Natural killer cell (primary cell): ENCODE measurements at regions not wholly inside any gene's neighbourhood (a gene's known extent, or its start where the extent isn't known, plus 50 kb on each side); places are given as distances from the start of the nearest gene placed in this dataset.

Experiments
- ATAC-seq, 3 donors: fragments of 150-1000 bp in 2 of 3; fragments of 200-7000 bp in 1 of 3; cut with Tn5 transposase; 1 replicate in 1 of 3; 2 replicates in 2 of 3; pipeline ENCODE4 v1.10.0; 2021; ENCODE audit warnings: mild to moderate bottlenecking in 2 of 3, moderate library complexity in 2 of 3
- DNase-seq, 2 donors: peaks; one replicate each; pipeline versions ENCODE4 v3.0.0 to v3.0.0-alpha.2; 2013 to 2021; ENCODE audit warnings: mixed read lengths in 1 of 2
- H3K27ac ChIP-seq: one replicate; pipeline ENCODE4 v1.5.1; 2013; ENCODE audit warnings: mild to moderate bottlenecking, low read length
- H3K27me3 ChIP-seq: one replicate; pipeline ENCODE4 v1.6.1; 2013; ENCODE audit warnings: low read length; ENCODE audit not compliant: control insufficient read depth, insufficient read depth
- H3K36me3 ChIP-seq: one replicate; pipeline ENCODE4 v1.6.1; 2013; ENCODE audit warnings: low read length; ENCODE audit not compliant: control insufficient read depth, insufficient read depth
- H3K4me1 ChIP-seq: one replicate; pipeline ENCODE4 v1.6.1; 2013; ENCODE audit warnings: low read length; ENCODE audit not compliant: control insufficient read depth, insufficient read depth
- H3K4me3 ChIP-seq: one replicate; pipeline ENCODE4 v1.5.1; 2013; ENCODE audit warnings: low read length
- H3K9me3 ChIP-seq: one replicate; pipeline ENCODE4 v1.6.1; 2013; ENCODE audit warnings: low read length; ENCODE audit not compliant: control insufficient read depth, insufficient read depth
- H3K27ac Mint-ChIP-seq, 2 donors: one replicate each; pipeline ENCODE4 v1.8.0; 2022; ENCODE audit warnings: mild to moderate bottlenecking in 2 of 2, mixed read lengths in 2 of 2, moderate library complexity in 1 of 2
- H3K27me3 Mint-ChIP-seq, 2 donors: one replicate each; pipeline ENCODE4 v1.8.0; 2022; ENCODE audit warnings: low read depth in 2 of 2, mixed read lengths in 2 of 2
- H3K36me3 Mint-ChIP-seq: one replicate; pipeline ENCODE4 v1.8.0; 2022; ENCODE audit warnings: mixed read lengths
- H3K4me1 Mint-ChIP-seq, 2 donors: one replicate each; pipeline ENCODE4 v1.8.0; 2022; ENCODE audit warnings: mixed read lengths in 2 of 2
- H3K4me3 Mint-ChIP-seq: one replicate; pipeline ENCODE4 v1.8.0; 2022; ENCODE audit warnings: mild to moderate bottlenecking, moderate library complexity, mixed read lengths
- H3K9me3 Mint-ChIP-seq, 2 donors: one replicate each; pipeline ENCODE4 v1.8.0; 2022; ENCODE audit warnings: mixed read lengths in 2 of 2
- CTCF ChIP-seq: fragments of 200-600 bp; IDR thresholded peaks from one replicate; pipeline ENCODE4 v1.8.0; 2022; ENCODE audit warnings: antibody characterized with exemption
- WGBS: methylation state at CpG from one replicate; pipeline ENCODE4 v1.1.7; 2013; ENCODE audit warnings: missing lambda C conversion rate; ENCODE audit not compliant: insufficient coverage; 5-methylcytosine and 5-hydroxymethylcytosine counted together
- intact Hi-C: fragments of 100-400 bp; cut with micrococcal nuclease; formaldehyde crosslinking; loops from one replicate; pipeline ENCODE4 v1.14.2; 2022

DNA sequence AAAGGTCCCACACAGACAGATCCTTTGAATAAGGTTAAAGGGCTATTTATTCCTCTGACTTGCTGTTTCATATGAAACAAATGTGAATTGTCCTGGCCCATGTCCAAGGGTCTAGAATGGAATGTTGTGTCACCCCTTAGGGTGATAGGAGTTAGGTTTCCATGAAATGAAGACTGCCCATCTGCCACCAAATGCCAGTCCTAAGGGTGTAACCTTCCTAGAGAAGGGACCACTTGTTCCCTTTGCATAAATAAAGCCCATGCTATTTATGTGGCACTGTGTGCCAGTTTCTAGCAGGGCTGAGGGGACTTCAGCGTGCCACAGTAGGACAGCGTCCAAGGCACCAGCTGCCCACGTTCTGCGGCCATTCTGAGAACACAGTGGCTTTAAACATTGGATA is 171.3 kb downstream of the ABCA8 start:
- H3K27ac Mint-ChIP-seq, result no peak overlapping the region
- WGBS, result 97% methylated on average over 4 of the region's 4 CpGs
- Histone ChIP-seq H3K4me3 (no peak overlapping the region), H3K9me3 (no peaks in the 10 kb centered on the region), H3K4me1 (no peaks in the 10 kb centered on the region), H3K27me3 (peaks cover 2% of the 10 kb centered on the region), H3K36me3 (no peaks in the 10 kb centered on the region), H3K27ac (no peak overlapping the region)
- ATAC-seq (no peak), DNase-seq (no peak)
- no peaks in the 10 kb centered on the region for H3K36me3 Mint-ChIP-seq
- no peaks in the 10 kb centered on the region for H3K9me3 Mint-ChIP-seq
- H3K4me3 Mint-ChIP-seq, result no peak overlapping the region
- TF ChIP-seq CTCF, result no peak
- H3K4me1 Mint-ChIP-seq, result no peaks in the 10 kb centered on the region
- intact Hi-C loops, result no loop called here
- H3K27me3 Mint-ChIP-seq, result peaks cover 24 to 50% of the 10 kb centered on the region in 2 donors

- Mint-ChIP-seq H3K27me3 (peaks cover 26 to 45% of the 10 kb centered on the region in 2 donors), H3K4me3 (no peak overlapping the region), H3K27ac (no peak overlapping the region), H3K4me1 (no peaks in the 10 kb centered on the region), H3K36me3 (no peaks in the 10 kb centered on the region), H3K9me3 (no peaks in the 10 kb centered on the region)
- H3K4me1 ChIP-seq, result no peaks in the 10 kb centered on the region
- H3K27me3 ChIP-seq, result peaks cover 2% of the 10 kb centered on the region
- H3K4me3 ChIP-seq, result no peak overlapping the region
- DNase-seq (no peak), ATAC-seq (no peak)
- intact Hi-C loops, result no loop called here
- H3K9me3 ChIP-seq, result no peaks in the 10 kb centered on the region
- H3K27ac ChIP-seq, result no peak overlapping the region
- TF ChIP-seq CTCF, result no peak
- no peaks in the 10 kb centered on the region for H3K36me3 ChIP-seq
- 91% methylated on average over 1 of the region's 1 CpG for WGBS
Measured at GRCh38 chr17:68782789-68783188, 172.4 kb downstream of the ABCA8 start.

DNA sequence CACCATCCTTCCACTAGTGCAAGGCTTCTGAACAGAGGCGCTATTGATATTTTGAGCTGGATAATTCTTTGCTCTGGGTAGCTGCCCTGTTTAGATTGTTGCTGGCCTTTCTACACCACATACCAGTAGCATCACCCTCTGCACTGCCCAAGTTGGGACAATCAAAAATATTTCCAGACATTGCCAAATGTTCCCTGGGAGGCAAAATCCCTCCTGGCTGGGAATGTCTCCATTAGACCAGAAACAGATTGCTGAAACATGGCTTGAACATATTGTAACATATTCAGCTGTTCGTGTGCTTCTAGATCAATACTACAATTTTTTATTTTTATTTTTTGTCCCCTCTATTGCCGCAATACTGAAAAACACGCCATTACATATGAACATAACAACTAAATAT is 174.6 kb downstream of the ABCA8 start:
- Histone ChIP-seq H3K4me3 (no peak overlapping the region), H3K27ac (no peak overlapping the region), H3K4me1 (no peaks in the 10 kb centered on the region), H3K9me3 (no peaks in the 10 kb centered on the region), H3K36me3 (no peaks in the 10 kb centered on the region), H3K27me3 (peaks cover 2% of the 10 kb centered on the region)
- no peaks in the 10 kb centered on the region for H3K9me3 Mint-ChIP-seq
- intact Hi-C loops, result no loop called here
- DNase-seq, result no peak
- no peak overlapping the region for H3K4me3 Mint-ChIP-seq
- 78% methylated on average over 2 of the region's 4 CpGs for WGBS
- no peaks in the 10 kb centered on the region for H3K36me3 Mint-ChIP-seq
- no peaks in the 10 kb centered on the region for H3K4me1 Mint-ChIP-seq
- TF ChIP-seq CTCF, result no peak
- H3K27ac Mint-ChIP-seq, result no peak overlapping the region
- H3K27me3 Mint-ChIP-seq, result peaks cover 16 to 35% of the 10 kb centered on the region in 2 donors
- ATAC-seq, result no peak

- Mint-ChIP-seq H3K4me3 (no peak overlapping the region), H3K9me3 (no peaks in the 10 kb centered on the region), H3K36me3 (no peaks in the 10 kb centered on the region), H3K4me1 (no peaks in the 10 kb centered on the region), H3K27ac (no peak overlapping the region), H3K27me3 (peaks cover 14 to 26% of the 10 kb centered on the region in 2 donors)
- Histone ChIP-seq H3K27me3 (no peaks in the 10 kb centered on the region), H3K4me3 (no peak overlapping the region), H3K27ac (no peak overlapping the region), H3K36me3 (no peaks in the 10 kb centered on the region), H3K9me3 (no peaks in the 10 kb centered on the region), H3K4me1 (no peaks in the 10 kb centered on the region)
- WGBS, result 87% methylated on average over 4 of the region's 4 CpGs
- no peak for ATAC-seq
- no peak for DNase-seq
- TF ChIP-seq CTCF, result no peak
- intact Hi-C loops, result loop anchor here (10.0 kb wide), 1 partner anchor 616 kb away; no protein-coding TSS in a partner anchor
Measured at GRCh38 chr17:68778726-68779125, 176.5 kb downstream of the ABCA8 start.
